NCI-H526 treated with DMSO at 0.1 percent for 48 hours (cell line): ENCODE measurements at regions not wholly inside any gene's neighbourhood (a gene's known extent, or its start where the extent isn't known, plus 50 kb on each side); places are given as distances from the start of the nearest gene placed in this dataset.

ENCODE experiments used
- DNase-seq: peaks from one replicate; lab custom pipeline; 2025; lab: John Stamatoyannopoulos, UW

DNA sequence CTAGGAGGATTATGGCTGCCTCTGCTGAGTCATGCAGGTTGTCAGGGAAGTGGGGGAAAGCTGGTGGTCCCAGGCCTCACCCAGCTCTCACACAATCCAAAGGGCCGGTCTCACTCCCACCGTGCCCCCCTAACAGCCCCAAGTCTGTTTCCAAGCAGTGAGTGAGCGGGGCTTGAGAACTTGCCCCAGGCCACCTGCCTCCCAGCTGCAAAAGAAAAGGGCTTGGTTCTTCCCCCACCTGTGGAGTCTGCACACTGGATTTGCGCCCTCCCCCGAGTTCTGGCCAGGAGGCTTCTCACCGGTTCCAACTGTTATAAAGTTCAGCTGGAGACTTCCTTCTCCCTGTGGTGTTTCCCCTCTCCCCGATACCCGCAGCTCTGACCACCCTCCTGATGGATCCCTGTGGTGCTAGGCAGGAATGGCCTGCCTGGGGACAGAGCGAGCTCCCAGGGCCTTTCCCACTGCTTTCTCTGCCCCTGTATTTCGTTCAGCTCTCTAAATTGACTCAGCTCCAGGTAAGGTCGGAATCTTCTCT lies 222.3 kb downstream of the BARHL2 start:
- DNase-seq: no peak

DNA sequence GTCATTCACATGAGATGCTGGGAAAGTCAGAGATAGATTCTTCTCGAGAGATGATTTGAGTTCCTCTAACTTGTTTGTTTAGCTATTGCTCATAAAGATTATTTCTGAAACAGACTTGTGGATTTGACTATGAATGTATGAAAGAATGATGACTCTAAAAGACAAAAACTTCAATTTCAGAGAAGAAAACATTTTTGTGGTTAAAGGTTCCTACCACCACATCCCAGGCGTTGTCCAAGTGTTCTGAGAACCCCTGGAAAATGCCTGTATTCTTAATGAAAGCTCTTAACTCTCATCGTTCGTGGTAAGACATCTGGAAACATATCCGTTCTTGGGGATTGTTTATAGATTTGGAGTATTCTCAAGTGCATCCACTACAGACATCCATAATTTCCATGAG lies 228.7 kb downstream of the BARHL2 start:
- no peak for DNase-seq

DNA sequence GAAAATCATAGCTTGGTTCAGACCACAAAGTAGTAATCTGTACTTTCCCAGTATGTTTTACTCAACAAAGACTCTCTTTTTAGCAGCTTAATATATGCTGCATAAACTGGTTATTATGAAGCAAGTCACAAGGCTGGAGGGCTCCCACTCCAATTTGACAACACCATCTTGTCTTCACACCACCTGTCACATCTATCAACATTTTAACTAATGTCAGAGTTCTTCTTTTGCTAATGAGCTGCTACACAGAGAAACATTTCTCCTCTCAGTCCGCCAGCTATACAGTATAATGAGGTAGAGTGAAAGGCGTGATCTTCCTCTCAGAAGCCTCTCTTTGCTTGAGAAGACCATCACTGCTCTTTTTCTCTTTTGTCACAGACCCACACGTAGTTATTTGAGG lies 230.1 kb downstream of the BARHL2 start:
- no peak for DNase-seq

DNA sequence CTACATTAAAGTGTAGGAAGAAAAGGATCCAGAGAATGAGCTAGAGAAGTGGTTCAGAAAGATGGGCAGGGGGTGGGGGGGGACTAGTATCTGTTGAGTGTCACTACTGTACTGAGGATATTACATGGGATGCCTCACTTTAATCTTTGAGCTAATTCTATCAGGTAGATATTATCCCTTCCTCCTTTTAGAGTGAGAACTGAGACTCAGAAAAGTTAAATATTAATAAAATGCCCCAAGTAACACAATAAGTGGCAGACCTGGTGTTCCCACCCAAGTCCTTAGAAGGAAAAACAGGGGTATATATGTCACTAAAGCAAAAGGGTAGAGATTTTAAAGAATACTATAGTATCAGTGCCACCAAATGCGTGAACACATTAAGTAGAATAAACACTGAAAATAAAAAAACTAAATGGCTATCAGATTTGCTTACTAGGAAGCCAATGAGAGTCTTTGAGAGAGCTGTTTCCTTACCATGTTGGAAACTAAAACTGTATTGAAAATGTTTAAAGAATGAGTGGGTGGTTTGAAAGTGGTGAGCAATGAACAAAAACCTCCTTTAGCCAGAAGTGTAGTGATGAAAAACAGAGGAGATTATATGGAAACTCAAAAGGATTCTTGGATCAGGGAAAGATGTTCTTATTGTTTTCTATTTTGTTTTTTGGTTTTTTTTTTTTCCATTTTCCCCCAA lies 230.8 kb downstream of the BARHL2 start:
- no peak for DNase-seq

DNA sequence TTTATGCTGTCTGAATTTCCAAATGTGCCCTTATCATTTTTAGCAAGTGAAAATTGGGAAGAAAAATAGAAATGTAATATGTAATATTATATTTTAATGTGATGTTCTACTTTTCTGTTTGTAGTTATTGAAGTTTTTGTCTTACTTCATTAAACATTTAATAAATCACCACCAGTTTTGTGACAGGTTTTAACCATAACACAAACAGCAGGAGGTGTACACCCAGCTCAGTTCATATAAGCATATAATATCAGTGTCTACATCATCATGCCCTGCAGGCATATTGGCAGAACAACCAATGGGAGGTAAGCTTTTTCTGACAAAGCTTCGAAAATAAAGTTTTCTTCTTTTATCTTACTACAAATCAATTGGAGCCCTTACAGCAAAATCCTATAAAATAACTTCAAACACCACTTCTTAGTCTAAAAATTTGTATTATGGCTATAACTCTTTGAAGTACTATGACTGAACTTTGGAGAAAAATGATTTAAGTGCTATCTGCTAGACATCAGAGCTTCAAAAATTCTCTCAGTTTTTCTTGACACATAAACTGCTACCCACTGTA lies 236.7 kb downstream of the BARHL2 start:
- DNase-seq: no peak

DNA sequence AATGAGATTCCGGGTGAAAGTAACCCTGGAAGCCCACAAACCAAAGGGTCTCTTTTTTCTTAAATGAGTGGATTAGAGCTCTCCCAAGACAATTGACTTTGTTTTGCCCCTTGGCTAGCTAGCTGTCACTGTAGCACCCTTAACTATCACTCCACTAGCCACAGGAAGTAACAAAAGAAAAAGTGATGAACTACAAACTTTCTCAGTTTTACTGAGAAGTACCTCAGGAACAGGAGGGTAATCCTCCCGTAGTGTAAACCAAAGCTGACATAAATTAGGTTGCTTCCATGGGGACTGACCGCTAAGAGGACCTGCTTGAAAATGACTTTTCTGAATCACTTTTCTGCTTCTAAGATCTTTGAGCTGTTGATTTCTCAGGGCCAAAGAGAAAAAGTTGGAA lies 240.1 kb downstream of the BARHL2 start:
- DNase-seq: no peak

DNA sequence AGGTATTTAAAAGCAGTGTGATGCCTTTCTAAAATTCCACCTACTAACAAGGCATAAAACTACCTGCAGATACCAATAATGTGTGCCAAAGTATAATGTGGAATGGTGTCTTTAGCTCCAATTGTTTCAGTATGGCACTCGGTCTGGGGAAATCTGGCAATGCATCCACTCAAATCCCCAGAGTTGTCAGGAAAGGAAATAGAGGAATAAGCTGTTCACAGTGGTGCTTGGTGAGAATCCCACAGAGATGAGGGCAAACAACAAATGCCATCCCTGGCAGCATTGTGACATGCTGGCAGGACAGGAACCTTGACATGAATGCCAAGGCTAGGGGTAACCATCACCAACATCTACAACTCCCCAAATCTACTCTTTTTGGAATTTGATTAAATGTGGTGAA lies 240.7 kb downstream of the BARHL2 start:
- no peak for DNase-seq

DNA sequence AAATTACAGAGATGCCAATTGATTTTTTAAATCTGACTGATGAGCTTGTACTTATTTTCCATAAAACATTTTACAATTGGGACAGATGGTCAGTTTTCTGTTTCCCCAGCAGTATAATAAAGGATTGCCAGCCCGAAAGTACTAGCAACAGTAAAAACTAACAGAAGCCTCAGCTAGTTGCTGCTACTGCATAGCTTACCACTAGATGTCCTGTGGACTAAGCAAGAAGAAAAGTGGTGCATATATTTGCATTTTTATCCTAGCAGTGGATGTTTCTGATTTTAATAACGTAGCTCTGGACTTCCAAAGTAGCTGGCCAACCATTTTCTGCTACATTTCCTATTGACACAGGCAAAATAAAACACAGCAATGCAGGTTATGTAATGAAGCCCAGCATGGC lies 241.5 kb downstream of the BARHL2 start:
- peak; percentile 97 for DNase-seq

DNA sequence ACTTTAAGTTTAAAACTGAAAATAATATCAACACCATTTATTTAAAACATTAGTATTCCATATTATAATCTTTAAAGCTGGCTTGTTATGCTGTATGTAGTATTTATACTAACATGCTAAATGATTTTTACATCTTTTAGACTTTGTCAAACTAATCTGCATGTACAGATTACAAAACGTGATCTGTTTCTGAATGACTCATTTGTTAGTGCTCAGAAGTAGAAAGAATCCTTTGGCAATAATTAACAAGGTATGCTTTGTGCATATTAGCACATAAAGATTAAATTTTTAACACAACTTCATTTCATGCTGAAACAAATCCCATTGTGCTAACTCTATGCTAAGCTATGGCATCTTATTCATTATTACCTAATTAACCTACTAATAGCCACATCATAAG lies 242.4 kb downstream of the BARHL2 start:
- DNase-seq: no peak

DNA sequence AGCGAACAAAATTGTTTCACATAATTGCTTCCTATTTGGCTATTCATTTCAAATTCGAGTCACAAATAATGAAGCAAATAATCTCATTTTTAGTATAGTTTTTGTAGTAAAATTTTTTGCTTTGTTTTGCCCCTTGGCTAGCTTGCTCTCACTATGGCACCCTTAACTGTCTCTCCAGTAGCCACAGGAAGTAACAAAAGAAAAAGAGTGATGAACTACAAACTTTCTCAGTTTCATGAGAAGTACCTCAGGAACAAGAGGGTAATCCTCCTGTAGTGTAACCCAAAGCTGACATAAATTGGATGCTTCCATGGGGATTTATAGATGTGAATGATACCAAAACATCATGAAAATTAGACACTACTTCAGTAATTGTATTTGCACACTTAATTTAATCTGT lies 242.9 kb downstream of the BARHL2 start:
- no peak for DNase-seq

DNA sequence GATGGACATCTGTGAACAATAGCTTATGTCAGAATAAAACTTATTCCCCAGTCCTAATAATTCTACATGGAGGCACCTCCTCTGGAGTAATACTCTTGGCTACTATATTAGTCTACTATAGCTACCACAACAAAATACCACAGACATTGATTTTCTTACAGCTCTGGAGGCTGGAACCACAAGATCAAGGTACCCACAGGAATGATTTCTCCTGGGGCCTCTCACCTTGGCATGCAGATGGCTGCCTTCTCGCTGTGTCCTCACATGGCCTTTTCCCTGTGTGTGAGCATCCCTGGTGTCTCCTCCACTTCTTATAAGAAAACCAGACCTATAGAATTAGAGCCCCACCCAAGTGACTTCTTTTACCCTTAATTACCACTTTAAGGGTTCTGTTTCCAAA lies 244.3 kb downstream of the BARHL2 start:
- no peak for DNase-seq

DNA sequence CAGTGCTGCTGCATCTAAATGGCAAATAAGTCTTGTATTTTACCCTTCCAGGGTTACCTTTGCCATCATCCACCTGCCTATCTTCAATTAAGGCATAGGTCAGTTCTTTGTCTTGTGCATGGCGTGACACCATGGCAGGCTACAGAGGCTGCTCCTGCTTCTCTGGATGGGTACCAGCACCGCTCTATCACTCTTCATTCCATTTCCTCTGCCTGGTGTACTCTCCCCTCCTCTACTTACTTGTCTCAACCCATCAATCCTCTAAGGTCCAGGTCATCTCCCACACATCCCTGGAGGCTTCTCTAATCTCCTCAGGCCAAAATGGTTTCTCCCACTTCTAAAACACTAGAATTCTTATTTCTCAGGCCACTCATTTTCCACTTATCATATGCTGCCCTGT lies 257.5 kb downstream of the BARHL2 start:
- DNase-seq: no peak

DNA sequence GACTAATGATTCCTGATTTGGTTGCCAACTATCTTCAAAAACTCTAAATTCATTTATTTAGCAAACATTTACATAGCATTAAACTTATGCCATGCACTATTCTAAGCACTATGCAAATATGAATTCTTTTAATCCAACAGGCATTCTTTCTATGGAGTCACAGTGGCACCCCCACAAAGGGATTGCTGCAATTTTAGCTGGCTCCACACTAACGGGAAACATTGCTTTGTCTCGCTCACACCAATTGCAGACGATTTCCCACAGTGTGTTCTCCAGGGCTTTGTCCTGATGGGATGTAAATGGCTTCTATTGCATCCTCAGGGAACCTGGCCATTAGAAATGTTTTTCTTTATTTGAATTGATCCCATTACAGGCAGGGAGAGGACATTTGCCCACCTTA lies 259.1 kb downstream of the BARHL2 start:
- no peak for DNase-seq

DNA sequence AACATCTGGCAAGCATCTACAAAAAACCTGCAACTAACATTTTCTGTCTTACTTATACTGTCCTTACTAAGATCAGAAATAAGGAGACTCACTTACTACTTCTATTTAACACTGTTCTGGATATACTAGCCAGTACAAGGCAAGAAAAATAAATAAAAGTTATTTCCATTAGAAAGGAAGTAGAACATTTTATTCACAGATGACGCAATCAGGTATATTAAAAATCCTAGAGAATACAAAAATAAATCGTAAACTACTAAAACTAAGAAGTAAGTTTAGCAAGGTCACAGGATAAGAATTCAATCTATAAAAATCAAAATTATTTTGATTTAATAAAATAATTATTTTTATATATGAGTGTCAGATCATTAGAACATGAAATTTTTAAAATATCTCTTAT lies 264.6 kb downstream of the BARHL2 start:
- no peak for DNase-seq

DNA sequence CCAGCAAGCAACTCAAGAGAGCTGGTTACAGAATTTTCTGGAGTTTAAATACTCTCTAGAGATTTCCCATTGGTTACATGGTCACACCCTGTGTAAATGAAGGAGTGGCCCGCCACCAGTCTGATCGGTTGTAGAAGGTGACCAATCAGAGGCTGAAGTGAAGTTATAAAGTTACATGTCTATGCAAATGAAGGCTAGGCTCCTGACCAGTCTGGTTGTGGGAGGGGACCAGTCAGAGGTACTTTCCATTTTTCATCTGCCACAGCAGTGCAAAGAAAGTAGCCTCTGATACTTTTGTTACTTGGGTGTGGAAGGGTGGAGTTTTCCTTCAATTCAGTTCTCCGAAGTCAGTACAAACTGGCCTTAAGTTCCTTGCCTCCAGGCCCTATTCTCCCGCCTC lies 273.7 kb downstream of the BARHL2 start:
- no peak for DNase-seq

DNA sequence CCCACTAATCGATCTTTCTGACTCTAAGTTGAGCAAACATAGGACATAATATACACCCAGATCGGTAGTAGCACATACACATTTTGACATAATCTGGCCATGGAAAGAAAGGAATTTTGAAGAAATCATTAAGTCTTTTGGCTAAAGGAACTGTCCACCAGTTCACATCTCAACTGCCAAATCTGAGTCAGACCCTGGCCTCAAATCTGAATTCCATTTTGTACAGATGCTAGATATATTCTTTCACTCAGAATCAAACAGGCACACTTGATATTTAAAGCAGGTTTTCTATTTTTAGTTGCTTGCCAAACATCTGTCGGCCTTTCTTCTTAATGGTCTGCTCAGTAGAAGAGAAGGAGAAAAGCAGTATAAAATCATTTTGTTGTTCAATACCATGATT lies 281.8 kb downstream of the BARHL2 start:
- DNase-seq: no peak

DNA sequence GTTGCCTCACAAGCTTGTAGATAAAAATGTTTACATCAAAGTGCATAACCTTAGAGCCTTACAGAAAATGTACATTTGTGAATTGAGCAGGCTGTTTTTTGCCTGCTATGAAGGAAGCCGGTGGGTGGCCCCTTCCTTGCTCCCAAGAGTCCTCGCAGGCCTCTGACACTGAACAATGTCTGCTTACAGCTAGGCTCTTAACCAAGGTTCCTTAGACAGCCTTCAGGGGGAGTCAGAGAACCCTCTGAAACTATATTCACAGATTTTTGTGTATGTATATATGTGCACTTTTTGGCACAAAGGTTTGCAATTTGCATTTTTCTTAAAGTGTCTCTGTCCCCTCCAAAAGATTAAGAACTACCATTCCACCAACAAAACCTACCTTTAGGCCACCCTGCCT lies 282.6 kb downstream of the BARHL2 start:
- no peak for DNase-seq

DNA sequence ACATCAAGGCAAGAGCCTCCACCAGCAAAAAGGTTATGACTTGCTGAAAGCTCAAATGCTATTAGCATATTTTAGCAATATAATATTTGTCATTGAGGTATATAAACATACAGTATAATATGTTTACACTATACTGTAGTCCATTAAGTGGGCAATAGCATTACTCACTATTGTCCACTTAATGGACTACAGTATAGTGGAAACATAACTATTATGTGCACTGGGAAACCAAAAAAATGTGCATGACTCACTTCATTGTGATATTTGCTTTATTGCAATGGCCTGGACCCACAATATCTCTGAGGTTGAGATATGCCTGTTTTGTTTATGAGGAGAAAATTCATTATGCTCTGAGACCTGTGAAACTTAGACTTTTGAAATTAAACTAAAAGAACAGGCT lies 300.0 kb downstream of the BARHL2 start:
- no peak for DNase-seq

DNA sequence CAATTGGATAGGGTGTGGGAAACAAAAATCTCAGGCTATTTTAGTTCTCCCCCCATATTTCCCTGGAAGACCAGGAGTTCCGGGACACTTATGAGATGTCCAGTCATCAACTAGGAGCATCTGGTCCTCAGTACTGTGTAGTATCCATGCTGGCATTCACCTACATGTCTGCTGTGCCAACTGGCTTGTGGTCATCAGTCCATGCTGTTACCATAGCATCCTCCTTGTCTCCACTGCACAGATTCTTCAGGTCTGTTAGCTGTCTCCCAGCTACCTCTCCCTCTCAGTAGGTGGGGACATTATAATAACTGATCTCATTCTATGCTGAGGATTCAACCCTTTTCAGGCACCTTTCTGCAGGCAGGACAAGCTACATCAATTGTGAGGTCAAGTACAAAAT lies 302.9 kb downstream of the BARHL2 start:
- no peak for DNase-seq

DNA sequence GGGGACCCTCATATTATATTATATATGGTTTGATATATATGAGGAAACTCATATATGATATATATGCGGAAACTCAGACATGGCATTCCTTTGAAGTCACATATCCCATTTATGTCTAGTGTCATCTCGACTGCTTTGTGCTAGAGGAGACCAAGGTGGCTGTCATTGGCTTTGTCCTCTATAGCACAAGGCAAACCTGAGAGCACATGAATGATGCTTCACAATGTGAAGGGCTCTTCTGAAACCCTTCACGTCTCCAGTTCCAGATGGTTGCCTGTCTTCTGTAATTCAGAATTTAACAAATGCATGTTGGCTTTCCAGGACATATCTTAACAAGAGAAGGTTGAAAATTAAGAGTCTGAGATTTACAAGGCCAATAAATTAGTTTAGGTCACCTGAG lies 303.6 kb downstream of the BARHL2 start:
- DNase-seq: no peak

DNA sequence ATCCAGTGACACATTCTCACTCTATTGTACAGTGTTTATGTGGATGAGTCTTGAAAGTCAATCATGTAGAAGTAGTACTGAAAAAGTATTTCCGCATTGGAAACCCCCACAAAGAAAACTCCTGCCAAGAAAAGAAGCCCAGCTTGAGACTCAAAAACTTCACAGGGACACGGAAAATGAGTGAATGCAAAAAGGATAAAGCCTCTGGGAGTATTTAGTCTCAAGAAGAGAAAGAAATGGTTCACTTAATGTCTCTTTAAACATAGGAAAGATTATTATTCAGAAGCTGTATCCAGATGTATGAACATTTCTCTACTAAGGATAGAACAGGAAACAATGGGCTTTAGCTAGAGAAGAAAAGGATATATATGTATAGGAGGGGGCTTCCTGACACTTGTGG lies 304.5 kb downstream of the BARHL2 start:
- no peak for DNase-seq

DNA sequence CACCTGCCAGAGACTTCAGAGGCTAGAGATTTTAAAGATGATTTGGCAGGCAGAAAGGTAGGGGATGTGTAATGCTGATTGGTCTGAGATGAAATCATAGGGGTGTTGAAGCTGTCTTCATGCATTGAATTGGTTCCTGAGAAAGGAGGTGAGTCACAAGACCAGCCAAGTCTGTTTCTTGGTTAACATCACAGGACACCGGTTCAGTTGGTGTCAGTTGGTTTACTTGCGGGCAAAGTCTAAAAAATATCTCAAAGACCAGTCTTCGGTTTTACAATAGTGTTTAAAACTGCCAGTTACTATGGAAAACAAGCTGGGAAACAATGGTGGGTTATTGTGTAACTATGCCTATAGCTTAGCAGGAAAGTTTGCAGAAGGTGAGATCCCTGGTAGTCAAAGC lies 305.9 kb downstream of the BARHL2 start:
- DNase-seq: no peak

DNA sequence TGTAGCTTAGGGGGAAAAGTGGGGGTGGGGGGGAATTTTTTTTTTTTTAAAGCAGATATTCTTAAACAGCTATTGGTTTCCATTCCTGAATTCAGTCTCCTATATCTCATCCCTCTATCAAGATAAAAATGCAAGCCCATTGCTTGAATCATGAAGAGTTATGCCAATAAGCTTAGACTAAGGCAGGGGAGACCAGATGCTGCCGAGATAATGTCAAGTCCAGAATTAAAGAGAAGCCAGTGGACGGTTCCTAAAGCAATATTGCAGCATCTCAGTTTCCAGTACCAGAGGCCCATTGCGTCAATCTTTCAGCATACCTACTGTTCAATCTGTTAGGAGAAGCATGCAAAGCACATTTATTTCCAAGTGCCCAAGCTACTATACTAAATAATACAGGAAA lies 309.4 kb downstream of the BARHL2 start:
- DNase-seq: no peak

DNA sequence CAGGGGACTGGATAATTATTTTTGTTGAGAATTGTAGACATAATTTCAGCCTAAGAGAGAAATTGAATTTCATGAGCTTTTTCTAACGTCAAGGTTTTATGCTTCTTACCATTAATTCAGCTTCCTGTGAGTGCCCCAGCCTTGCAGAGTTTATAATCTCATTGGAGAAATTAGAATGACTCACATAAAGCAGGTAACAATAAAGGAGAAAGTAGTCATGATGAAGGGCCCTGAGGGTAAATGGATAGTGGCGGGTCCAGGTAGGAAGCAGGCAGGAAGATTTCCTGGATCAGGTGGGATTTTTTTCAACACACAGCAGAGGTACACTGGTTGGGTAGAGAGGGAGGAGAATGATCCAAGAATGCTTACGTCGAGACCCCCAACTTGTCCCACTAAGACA lies 311.4 kb downstream of the BARHL2 start:
- DNase-seq: no peak
